OCI-LY7 (cell line): ENCODE measurements at regions not wholly inside any gene's neighbourhood (a gene's known extent, or its start where the extent isn't known, plus 50 kb on each side); places are given as distances from the start of the nearest gene placed in this dataset.

Source experiments
- CTCF ChIP-seq: fragments of 200-600 bp; sonication (generic); conservative IDR thresholded peaks from 2 replicates; pipeline ENCODE4 v1.5.1; 2014; ENCODE audit warnings: mild to moderate bottlenecking, antibody characterized with exemption, low read length, moderate library complexity, mixed read lengths
- EZH2phosphoT487 ChIP-seq: fragments of 200-600 bp; sonication (generic); IDR thresholded peaks from 2 replicates; pipeline ENCODE4 v1.6.1; 2018; ENCODE audit warnings: low read depth, borderline replicate concordance, mild to moderate bottlenecking, mixed run types, antibody characterized with exemption, low read length, moderate library complexity, mixed read lengths

- TF ChIP-seq CTCF (no peak), EZH2phosphoT487 (no peak)
Observed at GRCh38 chr16:72471317-72471924, 299.5 kb upstream of the PMFBP1 start.
